Liver (tissue), 8 donors: ENCODE measurements at regions not wholly inside any gene's neighbourhood (a gene's known extent, or its start where the extent isn't known, plus 50 kb on each side); places are given as distances from the start of the nearest gene placed in this dataset.

Experiments
- DNase-seq: peaks from one replicate; pipeline ENCODE4 v3.0.0-alpha.2; 2017; ENCODE audit warnings: low spot score
- H3K27ac ChIP-seq, 2 donors: one replicate each; pipeline ENCODE4 v1.7.0; 2013; ENCODE audit warnings: inconsistent platforms in 2 of 2, low read length in 2 of 2, control low read depth in 1 of 2, low read depth in 1 of 2, mild to moderate bottlenecking in 1 of 2
- H3K27me3 ChIP-seq, 4 donors: one replicate each; pipeline versions ENCODE4 v1.6.1 to v1.7.0; 2013; ENCODE audit warnings: low read length in 3 of 4, inconsistent platforms in 1 of 4, mild to moderate bottlenecking in 1 of 4, moderate library complexity in 1 of 4; ENCODE audit not compliant: control insufficient read depth in 4 of 4, insufficient read depth in 4 of 4
- H3K36me3 ChIP-seq, 4 donors: one replicate each; pipeline versions ENCODE4 v1.6.1 to v1.7.0; 2013; ENCODE audit warnings: low read length in 3 of 4, mild to moderate bottlenecking in 3 of 4, low read depth in 1 of 4, moderate library complexity in 1 of 4; ENCODE audit not compliant: control insufficient read depth in 4 of 4, insufficient read depth in 3 of 4
- H3K4me1 ChIP-seq, 4 donors: one replicate each; pipeline versions ENCODE4 v1.6.1 to v1.7.0; 2013; ENCODE audit warnings: low read length in 3 of 4, mild to moderate bottlenecking in 3 of 4, moderate library complexity in 1 of 4; ENCODE audit not compliant: control insufficient read depth in 4 of 4, insufficient read depth in 4 of 4
- H3K4me3 ChIP-seq, 3 donors: one replicate each; pipeline versions ENCODE4 v1.6.1 to v1.7.0; 2013; ENCODE audit warnings: low read length in 3 of 3, control low read depth in 1 of 3, low read depth in 1 of 3, mild to moderate bottlenecking in 1 of 3
- H3K9ac ChIP-seq, 2 donors: one replicate each; pipeline ENCODE4 v1.7.0; 2013; ENCODE audit warnings: low read length in 2 of 2, mild to moderate bottlenecking in 2 of 2, moderate library complexity in 2 of 2, control low read depth in 1 of 2, low read depth in 1 of 2
- H3K9me3 ChIP-seq, 4 donors: one replicate each; pipeline versions ENCODE4 v1.6.1 to v1.7.0; 2013; ENCODE audit warnings: low read length in 3 of 4; ENCODE audit not compliant: control insufficient read depth in 4 of 4
- EGR1 ChIP-seq, 2 donors: IDR thresholded peaks; 2 replicates each; pipeline ENCODE4 v1.6.1; 2016 to 2018; ENCODE audit warnings: antibody characterized with exemption in 2 of 2, low read depth in 2 of 2
- FOXA1 ChIP-seq: IDR thresholded peaks from 2 replicates; pipeline ENCODE4 v1.6.1; 2016; ENCODE audit warnings: antibody characterized with exemption
- GABPA ChIP-seq, 2 donors: IDR thresholded peaks in 1 of 2; conservative IDR thresholded peaks in 1 of 2; 2 replicates each; pipeline ENCODE4 v1.6.1; 2016; ENCODE audit warnings: antibody characterized with exemption in 2 of 2, mild to moderate bottlenecking in 1 of 2, moderate library complexity in 1 of 2
- HNF4A ChIP-seq, 2 donors: conservative IDR thresholded peaks; 2 replicates each; pipeline ENCODE4 v1.6.1; 2016; ENCODE audit warnings: antibody characterized with exemption in 2 of 2, mild to moderate bottlenecking in 2 of 2
- HNF4G ChIP-seq: IDR thresholded peaks from 2 replicates; pipeline ENCODE4 v1.6.1; 2016; ENCODE audit warnings: antibody characterized with exemption
- JUND ChIP-seq, 2 donors: IDR thresholded peaks; 2 replicates each; pipeline ENCODE4 v1.6.1; 2016; ENCODE audit warnings: antibody characterized with exemption in 2 of 2
- NR2F2 ChIP-seq: IDR thresholded peaks from 2 replicates; pipeline ENCODE4 v1.6.1; 2016; ENCODE audit warnings: antibody characterized with exemption
- RXRA ChIP-seq, 2 donors: IDR thresholded peaks; 2 replicates each; pipeline ENCODE4 v1.6.1; 2017 to 2018; ENCODE audit warnings: antibody characterized with exemption in 2 of 2, mild to moderate bottlenecking in 1 of 2
- SP1 ChIP-seq: IDR thresholded peaks from 2 replicates; pipeline ENCODE4 v1.6.1; 2018; ENCODE audit warnings: antibody characterized with exemption, mild to moderate bottlenecking
- TAF1 ChIP-seq: conservative IDR thresholded peaks from 2 replicates; pipeline ENCODE4 v1.6.1; 2016; ENCODE audit warnings: antibody characterized with exemption, mild to moderate bottlenecking
- WGBS: extraction: QIAGEN DNeasy Blood & Tissue Kit; methylation state at CpG from one replicate; pipeline ENCODE4 v1.1.7; 2013; 5-methylcytosine and 5-hydroxymethylcytosine counted together
- TF ChIP-seq, protein P1 (sequence below): IDR thresholded peaks from 2 replicates; pipeline ENCODE4 v1.6.1; 2016; ENCODE audit warnings: antibody characterized with exemption, mild to moderate bottlenecking
- TF ChIP-seq, protein P2 (sequence below): IDR thresholded peaks from 2 replicates; pipeline ENCODE4 v1.6.1; 2016; ENCODE audit warnings: antibody characterized with exemption
- TF ChIP-seq, protein P3 (sequence below): fragments of 150-350 bp; IDR thresholded peaks from 2 replicates; pipeline ENCODE4 v1.5.1; 2017; ENCODE audit warnings: improper control_type of control experiment, low read depth, low read length; ENCODE audit not compliant: missing input control
- donor health status: healthy.
- donor health status: healthy.
- donor health status: healthy.
- donor health status: healthy.
- donor health status: healthy.

DNA sequence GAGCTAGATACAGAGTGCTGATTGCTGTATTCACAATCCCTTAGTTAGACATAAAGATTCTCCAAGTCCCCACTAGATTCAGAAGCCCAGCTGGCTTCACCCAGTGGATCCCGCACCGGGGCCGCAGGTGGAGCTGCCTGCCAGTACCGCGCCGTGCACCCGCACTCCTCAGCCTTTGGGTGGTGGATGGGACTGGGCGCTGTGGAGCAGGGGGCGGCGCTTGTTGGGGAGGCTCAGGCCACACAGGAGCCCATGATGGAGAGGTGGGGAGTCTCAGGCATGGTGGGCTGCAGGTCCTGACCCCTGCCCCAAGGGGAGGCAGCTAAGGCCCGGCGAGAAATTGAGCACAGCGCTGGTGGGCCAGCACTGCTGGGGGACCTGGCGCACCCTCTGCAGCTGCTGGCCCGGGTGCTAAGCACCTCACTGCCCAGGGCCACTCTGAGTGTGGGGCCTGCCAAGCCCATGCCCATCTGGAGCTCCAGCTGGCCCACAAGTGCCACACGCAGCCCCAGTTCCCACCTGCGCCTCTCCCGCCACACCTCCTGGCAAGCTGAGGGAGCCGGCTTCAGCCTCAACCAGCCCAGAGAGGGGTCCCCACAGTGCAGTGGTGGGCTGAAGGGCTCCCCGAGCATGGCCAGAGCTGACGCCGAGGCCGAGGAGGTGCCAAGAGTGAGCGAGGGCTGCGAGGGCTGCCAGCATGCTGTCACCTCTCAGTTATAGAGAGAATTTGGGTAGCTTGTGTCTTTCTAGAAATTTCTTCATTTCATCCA lies 417.6 kb downstream of the METTL15 start:
- 94% methylated on average over 25 of the region's 25 CpGs for WGBS
- Histone ChIP-seq H3K4me1 (no peaks in the 10 kb centered on the region), H3K9ac (no peak overlapping the region), H3K4me3 (no peak overlapping the region), H3K27me3 (no peaks in the 10 kb centered on the region), H3K36me3 (no peaks in the 10 kb centered on the region), H3K9me3 (peaks cover 0 to 11% (median 5%) of the 10 kb centered on the region in 4 donors), H3K27ac (no peak overlapping the region)
- TF ChIP-seq RXRA (IDR thresholded peaks at IDR 0.05) = no peak
- TF ChIP-seq NR2F2 = no peak
- TF ChIP-seq FOXA1 = no peak
- no peak for TF ChIP-seq HNF4A (conservative IDR thresholded peaks at IDR 0.05)
- TF ChIP-seq, protein P1, sequence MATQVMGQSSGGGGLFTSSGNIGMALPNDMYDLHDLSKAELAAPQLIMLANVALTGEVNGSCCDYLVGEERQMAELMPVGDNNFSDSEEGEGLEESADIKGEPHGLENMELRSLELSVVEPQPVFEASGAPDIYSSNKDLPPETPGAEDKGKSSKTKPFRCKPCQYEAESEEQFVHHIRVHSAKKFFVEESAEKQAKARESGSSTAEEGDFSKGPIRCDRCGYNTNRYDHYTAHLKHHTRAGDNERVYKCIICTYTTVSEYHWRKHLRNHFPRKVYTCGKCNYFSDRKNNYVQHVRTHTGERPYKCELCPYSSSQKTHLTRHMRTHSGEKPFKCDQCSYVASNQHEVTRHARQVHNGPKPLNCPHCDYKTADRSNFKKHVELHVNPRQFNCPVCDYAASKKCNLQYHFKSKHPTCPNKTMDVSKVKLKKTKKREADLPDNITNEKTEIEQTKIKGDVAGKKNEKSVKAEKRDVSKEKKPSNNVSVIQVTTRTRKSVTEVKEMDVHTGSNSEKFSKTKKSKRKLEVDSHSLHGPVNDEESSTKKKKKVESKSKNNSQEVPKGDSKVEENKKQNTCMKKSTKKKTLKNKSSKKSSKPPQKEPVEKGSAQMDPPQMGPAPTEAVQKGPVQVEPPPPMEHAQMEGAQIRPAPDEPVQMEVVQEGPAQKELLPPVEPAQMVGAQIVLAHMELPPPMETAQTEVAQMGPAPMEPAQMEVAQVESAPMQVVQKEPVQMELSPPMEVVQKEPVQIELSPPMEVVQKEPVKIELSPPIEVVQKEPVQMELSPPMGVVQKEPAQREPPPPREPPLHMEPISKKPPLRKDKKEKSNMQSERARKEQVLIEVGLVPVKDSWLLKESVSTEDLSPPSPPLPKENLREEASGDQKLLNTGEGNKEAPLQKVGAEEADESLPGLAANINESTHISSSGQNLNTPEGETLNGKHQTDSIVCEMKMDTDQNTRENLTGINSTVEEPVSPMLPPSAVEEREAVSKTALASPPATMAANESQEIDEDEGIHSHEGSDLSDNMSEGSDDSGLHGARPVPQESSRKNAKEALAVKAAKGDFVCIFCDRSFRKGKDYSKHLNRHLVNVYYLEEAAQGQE = no peak
- TF ChIP-seq, protein P2, sequence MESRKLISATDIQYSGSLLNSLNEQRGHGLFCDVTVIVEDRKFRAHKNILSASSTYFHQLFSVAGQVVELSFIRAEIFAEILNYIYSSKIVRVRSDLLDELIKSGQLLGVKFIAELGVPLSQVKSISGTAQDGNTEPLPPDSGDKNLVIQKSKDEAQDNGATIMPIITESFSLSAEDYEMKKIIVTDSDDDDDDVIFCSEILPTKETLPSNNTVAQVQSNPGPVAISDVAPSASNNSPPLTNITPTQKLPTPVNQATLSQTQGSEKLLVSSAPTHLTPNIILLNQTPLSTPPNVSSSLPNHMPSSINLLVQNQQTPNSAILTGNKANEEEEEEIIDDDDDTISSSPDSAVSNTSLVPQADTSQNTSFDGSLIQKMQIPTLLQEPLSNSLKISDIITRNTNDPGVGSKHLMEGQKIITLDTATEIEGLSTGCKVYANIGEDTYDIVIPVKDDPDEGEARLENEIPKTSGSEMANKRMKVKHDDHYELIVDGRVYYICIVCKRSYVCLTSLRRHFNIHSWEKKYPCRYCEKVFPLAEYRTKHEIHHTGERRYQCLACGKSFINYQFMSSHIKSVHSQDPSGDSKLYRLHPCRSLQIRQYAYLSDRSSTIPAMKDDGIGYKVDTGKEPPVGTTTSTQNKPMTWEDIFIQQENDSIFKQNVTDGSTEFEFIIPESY = no peak
- TF ChIP-seq SP1 = no peak
- no peak for TF ChIP-seq HNF4G
- TF ChIP-seq TAF1 = no peak
- TF ChIP-seq, protein P3, sequence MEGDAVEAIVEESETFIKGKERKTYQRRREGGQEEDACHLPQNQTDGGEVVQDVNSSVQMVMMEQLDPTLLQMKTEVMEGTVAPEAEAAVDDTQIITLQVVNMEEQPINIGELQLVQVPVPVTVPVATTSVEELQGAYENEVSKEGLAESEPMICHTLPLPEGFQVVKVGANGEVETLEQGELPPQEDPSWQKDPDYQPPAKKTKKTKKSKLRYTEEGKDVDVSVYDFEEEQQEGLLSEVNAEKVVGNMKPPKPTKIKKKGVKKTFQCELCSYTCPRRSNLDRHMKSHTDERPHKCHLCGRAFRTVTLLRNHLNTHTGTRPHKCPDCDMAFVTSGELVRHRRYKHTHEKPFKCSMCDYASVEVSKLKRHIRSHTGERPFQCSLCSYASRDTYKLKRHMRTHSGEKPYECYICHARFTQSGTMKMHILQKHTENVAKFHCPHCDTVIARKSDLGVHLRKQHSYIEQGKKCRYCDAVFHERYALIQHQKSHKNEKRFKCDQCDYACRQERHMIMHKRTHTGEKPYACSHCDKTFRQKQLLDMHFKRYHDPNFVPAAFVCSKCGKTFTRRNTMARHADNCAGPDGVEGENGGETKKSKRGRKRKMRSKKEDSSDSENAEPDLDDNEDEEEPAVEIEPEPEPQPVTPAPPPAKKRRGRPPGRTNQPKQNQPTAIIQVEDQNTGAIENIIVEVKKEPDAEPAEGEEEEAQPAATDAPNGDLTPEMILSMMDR = no peak
- no peak for DNase-seq

DNA sequence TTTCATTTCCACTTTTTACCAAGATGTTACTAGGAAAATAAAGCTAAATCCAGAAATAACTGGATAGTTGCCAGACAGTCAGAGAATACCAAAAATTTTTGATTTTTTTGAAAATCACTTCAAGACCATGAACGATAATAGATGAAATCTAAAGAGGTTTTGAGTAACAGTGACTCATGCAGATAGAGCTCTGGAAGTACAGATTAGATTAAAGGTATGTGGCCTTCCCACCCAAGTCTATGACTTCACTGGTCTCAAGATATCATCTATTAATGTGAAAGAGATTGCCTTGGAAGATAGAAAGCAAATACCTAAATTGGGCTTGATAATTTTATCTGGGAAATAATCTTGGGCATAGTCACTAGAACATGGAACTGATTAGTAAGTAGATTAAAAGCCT lies 415.9 kb downstream of the METTL15 start:
- Histone ChIP-seq H3K4me3 (no peak overlapping the region), H3K27me3 (no peaks in the 10 kb centered on the region), H3K36me3 (no peaks in the 10 kb centered on the region), H3K9me3 (peaks cover 0 to 11% (median 5%) of the 10 kb centered on the region in 4 donors), H3K4me1 (no peaks in the 10 kb centered on the region), H3K9ac (no peak overlapping the region), H3K27ac (no peak overlapping the region)
- 85% methylated on average over 1 of the region's 1 CpG for WGBS
- TF ChIP-seq JUND (IDR thresholded peaks at IDR 0.05) (no peak), SP1 (no peak), EGR1 (IDR thresholded peaks at IDR 0.05; ENCODE audit: low read depth in 2 of 2) (no peak), GABPA (IDR thresholded peaks at IDR 0.05 in 1 of 2, conservative IDR thresholded peaks at IDR 0.05 in 1 of 2) (no peak), RXRA (IDR thresholded peaks at IDR 0.05) (no peak), HNF4G (no peak)
- TF ChIP-seq, protein P1 = no peak
- TF ChIP-seq, protein P2 = no peak
- TF ChIP-seq, protein P3 = no peak
- no peak for DNase-seq
